Jurkat, Clone E6-1 (cell line): ENCODE measurements at regions not wholly inside any gene's neighbourhood (a gene's known extent, or its start where the extent isn't known, plus 50 kb on each side); places are given as distances from the start of the nearest gene placed in this dataset.
A peak's percentile ranks its signal among the peaks of the same experiment; 100 is the strongest.

Experiments used
- DNase-seq: peaks from one replicate; pipeline ENCODE4 v3.0.0-alpha.2; 2011; ENCODE audit warnings: low read depth, low spot score
- H3K4me3 ChIP-seq: 2 replicates; pipeline ENCODE4 v1.5.1; 2011; ENCODE audit warnings: mild to moderate bottlenecking, low read length, control low read depth, moderate library complexity

DNA sequence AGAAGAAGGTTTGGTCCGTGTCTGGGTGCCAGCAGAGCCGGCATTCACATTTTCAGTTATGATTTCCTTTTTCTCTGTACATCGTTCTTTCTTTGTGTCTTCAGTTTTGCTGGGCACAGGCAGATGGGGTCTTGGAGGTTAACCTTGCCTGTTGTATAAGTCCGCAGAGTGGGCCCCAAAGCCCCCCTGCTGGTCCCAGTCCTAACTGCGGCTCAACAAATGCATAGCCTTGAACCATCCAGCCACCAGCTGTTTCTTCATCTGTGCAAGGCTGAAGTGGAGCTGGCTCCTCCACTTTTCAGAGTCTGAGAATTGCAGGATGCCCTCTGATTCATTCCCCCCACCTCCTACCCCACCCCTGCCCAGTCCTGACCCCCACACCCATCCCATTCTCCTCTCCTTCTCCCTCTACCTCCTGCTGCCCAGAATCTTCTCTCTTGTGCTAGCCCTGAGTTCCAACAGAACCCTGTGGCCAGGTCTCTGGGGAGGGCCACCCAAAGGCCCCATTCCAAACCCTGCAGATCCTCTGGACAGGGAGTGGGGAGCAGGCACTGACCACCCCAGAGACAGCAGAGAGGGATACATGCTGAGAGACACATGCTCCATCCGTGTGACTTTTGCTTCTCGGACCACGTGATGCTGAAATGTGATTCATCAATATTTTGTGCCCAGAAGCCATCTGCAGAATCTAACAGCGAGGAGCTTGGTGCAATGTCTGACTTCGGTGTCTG, 386.5 kb upstream of the SULF2 start:
- no peak overlapping the region for H3K4me3 ChIP-seq
- DNase-seq, result no peak

DNA sequence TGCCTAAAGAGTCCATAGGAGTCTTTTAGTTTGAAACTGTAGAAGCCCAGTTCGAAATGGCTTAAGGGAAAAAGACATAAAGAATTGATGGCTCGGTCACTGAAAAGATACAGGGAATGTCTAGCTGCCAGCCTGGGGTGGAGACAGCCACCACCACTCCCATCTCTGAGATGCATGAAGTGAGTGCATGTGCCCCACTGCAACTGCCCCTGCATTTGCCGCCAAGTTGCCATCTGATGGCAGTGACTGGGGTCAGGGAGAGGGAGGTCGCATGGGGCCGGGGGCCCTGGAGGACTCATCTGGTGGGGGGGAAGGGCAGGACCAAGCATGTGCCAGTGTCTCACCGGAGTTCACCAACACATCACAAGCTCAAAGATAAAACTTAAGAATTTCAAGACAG, 385.8 kb upstream of the SULF2 start:
- DNase-seq, result no peak
- no peak overlapping the region for H3K4me3 ChIP-seq

GRCh38 chr20:48170625-48171024, 385.3 kb upstream of the SULF2 start:
- no peak overlapping the region for H3K4me3 ChIP-seq
- peak; percentile 24 for DNase-seq

- H3K4me3 ChIP-seq, result no peak overlapping the region
- no peak for DNase-seq
These were observed 384.5 kb upstream of the SULF2 start for GRCh38 chr20:48169650-48170225.

DNA sequence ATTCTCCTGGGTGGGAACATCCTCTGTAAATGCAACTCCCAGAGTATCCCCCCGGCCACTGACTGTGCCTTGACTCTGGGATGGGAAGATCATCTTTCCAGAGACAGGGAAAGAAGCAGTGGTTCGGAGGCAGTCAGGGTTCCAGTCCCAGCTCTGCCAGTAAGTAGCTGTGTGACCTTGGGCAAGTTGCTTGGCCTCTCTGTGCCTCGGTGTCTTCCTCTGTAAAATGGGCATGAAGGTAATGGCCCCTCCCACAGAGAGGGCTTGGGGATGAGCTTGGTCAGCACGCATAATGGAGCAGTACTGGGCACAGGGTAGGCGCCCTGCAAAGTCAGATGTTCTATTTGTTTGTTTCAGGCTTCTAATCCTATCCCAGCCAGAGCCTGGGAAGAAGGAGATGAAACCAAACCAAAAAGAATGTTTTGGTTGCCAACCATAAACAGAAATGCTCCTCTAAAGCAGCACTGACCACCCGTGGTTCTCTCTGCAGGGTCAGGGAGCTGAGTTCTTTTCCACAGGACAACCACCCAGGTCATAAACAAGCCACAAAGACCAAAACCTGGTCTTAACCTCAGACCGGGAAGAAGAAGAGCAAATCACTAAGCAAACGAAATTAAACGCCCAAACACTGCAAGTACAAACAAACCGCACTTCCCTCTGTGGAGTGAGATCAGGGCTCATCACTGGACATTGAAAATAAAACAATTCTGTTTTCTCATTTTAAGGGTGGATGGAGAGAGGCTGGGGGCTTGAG, 381.0 kb upstream of the SULF2 start:
- H3K4me3 ChIP-seq, result no peak overlapping the region
- no peak for DNase-seq

GRCh38 chr20:48165401-48165685, 380.1 kb upstream of the SULF2 start:
- H3K4me3 ChIP-seq, result no peak overlapping the region
- no peak for DNase-seq

GRCh38 chr20:48164566-48165400, 379.5 kb upstream of the SULF2 start:
- DNase-seq, result no peak

DNA sequence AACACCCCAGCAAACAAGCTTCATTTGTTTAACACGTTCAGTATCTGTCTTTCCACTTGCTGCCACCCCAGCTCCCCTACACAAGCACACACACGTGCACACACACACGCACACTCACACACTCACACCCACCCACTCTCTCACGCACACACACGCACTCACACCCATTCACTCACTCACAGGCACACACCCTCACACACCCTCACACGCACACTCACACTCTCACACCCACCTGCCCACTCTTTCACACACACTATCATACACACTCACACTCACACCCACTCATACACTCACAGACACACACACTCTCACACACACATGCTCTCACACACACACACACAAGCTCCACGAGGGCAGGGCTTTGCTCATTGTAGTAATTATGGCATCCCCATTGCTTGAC, 378.8 kb upstream of the SULF2 start:
- no peak overlapping the region for H3K4me3 ChIP-seq
- no peak for DNase-seq

More at GRCh38 chr20:48164566-48165400, 379.5 kb upstream of the SULF2 start:
- H3K4me3 ChIP-seq, result no peak overlapping the region

DNA sequence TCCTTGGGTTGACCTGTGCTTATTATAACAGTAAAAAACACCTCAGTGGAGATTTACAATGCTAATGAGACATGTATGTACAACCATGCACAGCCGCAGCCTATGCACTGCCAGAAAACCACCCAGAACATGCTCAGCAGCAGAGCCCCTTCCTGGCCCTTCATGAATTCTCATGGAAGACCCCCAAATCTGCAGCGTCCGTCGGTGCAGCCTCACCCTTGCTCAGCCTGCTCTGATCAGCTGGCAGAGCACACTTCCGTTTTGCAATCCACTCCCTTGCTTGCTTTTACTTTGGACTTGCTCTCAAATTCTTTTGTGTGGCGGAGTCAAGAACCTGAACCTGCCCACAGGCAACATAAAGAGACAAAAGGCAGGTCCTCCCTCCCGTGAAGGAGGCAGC, 378.2 kb upstream of the SULF2 start:
- DNase-seq, result no peak
- H3K4me3 ChIP-seq, result no peak overlapping the region

GRCh38 chr20:48162621-48163020, 377.3 kb upstream of the SULF2 start:
- H3K4me3 ChIP-seq, result no peak overlapping the region
- no peak for DNase-seq

DNA sequence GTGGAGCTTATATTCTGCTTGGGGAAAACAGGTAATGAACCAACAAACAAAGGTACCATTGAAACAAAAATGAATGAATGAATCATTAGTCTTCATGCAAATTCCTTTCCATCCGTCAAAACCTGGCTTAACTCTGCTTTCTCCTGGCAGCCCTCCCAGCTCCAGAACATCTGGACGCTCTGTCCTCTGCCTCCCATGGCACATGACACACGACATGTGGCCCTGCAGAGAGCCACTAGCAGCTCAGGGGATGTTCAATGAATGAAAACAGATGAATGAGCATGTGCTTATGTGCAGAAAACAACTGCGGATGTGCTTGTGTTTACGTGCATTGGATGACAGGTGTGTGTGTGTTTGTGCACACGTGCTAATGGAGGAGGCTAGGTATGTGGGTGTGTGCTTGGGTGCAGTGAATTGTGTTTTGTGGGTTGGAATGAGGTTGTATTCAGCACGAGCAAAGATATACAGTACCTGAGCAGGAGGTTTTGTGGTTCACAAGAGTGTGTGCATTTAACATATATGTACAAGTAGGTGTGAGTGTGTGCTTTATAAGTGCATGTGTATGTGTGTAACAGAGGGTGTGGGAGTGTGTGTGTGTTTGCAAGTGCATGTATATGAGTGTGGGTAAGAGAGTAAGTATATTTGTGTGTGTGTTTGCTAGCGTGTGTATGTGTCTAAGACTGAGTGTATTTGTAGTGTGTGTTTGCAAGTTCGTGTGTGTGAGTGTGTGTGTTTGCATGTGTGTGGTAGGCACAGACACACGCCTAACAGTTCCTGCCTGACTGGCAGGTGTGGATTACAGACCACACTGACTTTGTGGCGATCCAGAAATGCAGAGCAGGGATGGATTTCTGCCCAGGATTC, 374.1 kb upstream of the SULF2 start:
- H3K4me3 ChIP-seq, result no peak overlapping the region
- DNase-seq, result no peak

GRCh38 chr20:48158014-48158413, 372.7 kb upstream of the SULF2 start:
- H3K4me3 ChIP-seq, result no peak overlapping the region
- no peak for DNase-seq

- no peak overlapping the region for H3K4me3 ChIP-seq
- no peak for DNase-seq
These were observed 371.8 kb upstream of the SULF2 start for GRCh38 chr20:48156951-48157700.

GRCh38 chr20:48156521-48156920, 371.2 kb upstream of the SULF2 start:
- no peak for DNase-seq

GRCh38 chr20:48155268-48155667, 370.0 kb upstream of the SULF2 start:
- no peak for DNase-seq
- H3K4me3 ChIP-seq, result no peak overlapping the region

More at GRCh38 chr20:48156521-48156920, 371.2 kb upstream of the SULF2 start:
- no peak overlapping the region for H3K4me3 ChIP-seq

DNA sequence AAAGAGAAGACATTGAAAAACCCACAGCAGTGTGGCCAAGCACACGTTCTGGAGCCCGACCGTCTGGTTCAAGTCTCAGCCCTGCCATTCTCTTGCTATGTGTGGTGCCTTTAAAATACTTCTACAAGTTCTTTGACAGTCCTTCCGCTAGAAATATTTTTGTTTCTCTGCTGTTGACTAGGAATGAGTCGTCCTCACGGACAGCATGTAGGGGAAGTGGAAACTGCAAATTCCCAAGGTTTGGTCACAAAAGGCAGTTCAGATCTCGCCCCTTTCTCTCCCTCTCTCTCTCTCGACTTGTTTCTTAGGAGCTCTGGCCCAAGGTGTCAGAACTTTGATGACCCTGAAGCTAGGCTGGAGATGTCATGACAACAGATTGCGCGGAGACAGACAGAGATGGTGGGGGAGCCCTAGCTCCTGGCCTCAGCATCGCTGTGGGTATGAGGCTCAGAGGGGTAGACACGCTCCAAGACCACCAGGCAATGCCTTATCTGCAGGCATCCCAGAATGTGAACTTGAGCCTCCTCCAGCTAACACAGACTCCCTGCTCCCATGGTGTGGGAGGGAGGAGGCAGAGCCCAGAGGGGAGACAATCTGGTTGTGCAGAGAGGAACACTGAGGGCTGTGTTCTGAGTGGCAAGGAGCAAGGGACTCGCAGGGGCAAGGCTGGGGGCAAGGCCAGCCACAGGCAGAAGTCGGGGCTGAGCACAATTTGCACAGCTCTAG, 368.9 kb upstream of the SULF2 start:
- no peak for DNase-seq
- H3K4me3 ChIP-seq, result no peak overlapping the region

GRCh38 chr20:48153523-48153922, 368.2 kb upstream of the SULF2 start:
- DNase-seq, result peak; percentile 84

DNA sequence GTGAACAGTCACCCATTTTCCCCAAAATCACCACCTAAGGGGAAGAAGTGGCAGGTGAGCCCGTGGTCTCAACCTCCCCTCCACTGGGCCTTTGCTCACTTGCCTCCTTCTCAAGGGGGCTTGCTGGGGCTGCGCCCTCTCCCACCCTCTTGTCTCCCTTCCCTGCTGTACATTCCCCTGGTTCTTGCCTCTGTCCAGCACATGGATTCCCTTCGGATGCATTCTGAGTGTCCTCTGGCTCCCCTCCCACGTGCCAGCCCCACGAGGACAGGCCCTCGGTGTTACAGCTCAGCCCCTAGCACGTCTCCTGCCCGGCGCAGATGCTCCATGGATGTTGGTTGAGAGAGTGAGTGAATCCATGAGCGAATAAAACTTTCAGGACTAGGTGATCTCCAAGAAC, 367.8 kb upstream of the SULF2 start:
- no peak for DNase-seq
- no peak overlapping the region for H3K4me3 ChIP-seq

More at GRCh38 chr20:48153523-48153922, 368.2 kb upstream of the SULF2 start:
- no peak overlapping the region for H3K4me3 ChIP-seq
